ENCODE measurements at regions not wholly inside any gene's neighbourhood (a gene's known extent, or its start where the extent isn't known, plus 50 kb on each side); places are given as distances from the start of the nearest gene placed in this dataset.
"Not testable (repeated sequence)": the region's sequence is repeated elsewhere in the genome, so short reads cannot be mapped to it uniquely, and the experiment has no call there.

DNA sequence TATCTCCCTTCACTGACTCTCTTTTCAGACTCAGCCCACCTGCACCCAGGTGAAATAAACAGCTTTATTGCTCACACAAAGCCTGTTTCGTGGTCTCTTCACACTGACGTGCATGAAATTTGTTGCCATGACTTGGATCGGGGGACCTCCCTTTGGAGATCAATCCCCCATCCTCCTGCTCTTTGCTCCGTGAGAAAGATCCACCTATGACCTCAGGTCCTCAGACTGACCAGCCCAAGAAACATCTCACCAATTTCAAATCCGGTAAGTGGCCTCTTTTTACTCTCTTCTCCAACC is 638.3 kb downstream of the UTRN start:
- TF ChIP-seq, protein P1, sequence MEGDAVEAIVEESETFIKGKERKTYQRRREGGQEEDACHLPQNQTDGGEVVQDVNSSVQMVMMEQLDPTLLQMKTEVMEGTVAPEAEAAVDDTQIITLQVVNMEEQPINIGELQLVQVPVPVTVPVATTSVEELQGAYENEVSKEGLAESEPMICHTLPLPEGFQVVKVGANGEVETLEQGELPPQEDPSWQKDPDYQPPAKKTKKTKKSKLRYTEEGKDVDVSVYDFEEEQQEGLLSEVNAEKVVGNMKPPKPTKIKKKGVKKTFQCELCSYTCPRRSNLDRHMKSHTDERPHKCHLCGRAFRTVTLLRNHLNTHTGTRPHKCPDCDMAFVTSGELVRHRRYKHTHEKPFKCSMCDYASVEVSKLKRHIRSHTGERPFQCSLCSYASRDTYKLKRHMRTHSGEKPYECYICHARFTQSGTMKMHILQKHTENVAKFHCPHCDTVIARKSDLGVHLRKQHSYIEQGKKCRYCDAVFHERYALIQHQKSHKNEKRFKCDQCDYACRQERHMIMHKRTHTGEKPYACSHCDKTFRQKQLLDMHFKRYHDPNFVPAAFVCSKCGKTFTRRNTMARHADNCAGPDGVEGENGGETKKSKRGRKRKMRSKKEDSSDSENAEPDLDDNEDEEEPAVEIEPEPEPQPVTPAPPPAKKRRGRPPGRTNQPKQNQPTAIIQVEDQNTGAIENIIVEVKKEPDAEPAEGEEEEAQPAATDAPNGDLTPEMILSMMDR (IDR thresholded peaks at IDR 0.05) = not testable (repeated sequence)
- not testable (repeated sequence) for TF ChIP-seq POLR2A (IDR thresholded peaks at IDR 0.05)
